GM23248 (cell line): ENCODE measurements at regions not wholly inside any gene's neighbourhood (a gene's known extent, or its start where the extent isn't known, plus 50 kb on each side); places are given as distances from the start of the nearest gene placed in this dataset.
"Not testable (repeated sequence)": the region's sequence is repeated elsewhere in the genome, so short reads cannot be mapped to it uniquely, and the experiment has no call there.

Experiments used
- EZH2 ChIP-seq: fragments of 200-600 bp; sonication (generic); IDR thresholded peaks from 2 replicates; pipeline ENCODE4 v1.6.1; 2018; ENCODE audit warnings: antibody characterized with exemption, mild to moderate bottlenecking; ENCODE audit not compliant: insufficient read depth, poor library complexity, severe bottlenecking
- EZH2phosphoT487 ChIP-seq: fragments of 200-600 bp; sonication (generic); IDR thresholded peaks from 2 replicates; pipeline ENCODE4 v1.6.1; 2018; ENCODE audit warnings: antibody characterized with exemption, moderate library complexity, mild to moderate bottlenecking, low read depth; ENCODE audit not compliant: insufficient read depth

DNA sequence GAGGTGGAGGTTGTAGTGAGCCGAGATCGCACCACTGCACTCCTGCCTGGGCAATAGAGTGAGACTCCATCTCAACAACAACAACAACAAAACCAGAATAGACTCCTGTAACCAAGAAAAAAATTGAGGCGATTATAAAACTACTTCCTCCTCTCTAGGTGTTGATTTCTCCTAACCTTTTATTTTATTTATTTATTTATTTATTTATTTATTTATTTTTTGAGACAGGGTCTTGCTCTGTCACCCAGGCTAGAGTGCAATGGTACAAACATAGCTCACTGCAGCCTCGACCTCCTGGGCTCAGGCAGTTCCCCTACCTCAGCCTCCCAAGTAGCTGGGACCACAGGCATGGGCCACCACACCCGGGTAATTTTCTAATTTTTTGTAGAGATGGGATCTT lies 86.2 kb downstream of the METTL2B start:
- not testable (repeated sequence) for TF ChIP-seq EZH2phosphoT487, EZH2
